Activated CD4-positive, alpha-beta T cell treated with anti-CD3 and anti-CD28 coated beads, Interleukin-2, amount 50 U/mL, for 48 hours (primary cell): ENCODE measurements at regions not wholly inside any gene's neighbourhood (a gene's known extent, or its start where the extent isn't known, plus 50 kb on each side); places are given as distances from the start of the nearest gene placed in this dataset.

Source experiments
- DNase-seq, 2 experiments: peaks; one replicate each; pipeline ENCODE4 v3.0.0-alpha.2; 2020

DNA sequence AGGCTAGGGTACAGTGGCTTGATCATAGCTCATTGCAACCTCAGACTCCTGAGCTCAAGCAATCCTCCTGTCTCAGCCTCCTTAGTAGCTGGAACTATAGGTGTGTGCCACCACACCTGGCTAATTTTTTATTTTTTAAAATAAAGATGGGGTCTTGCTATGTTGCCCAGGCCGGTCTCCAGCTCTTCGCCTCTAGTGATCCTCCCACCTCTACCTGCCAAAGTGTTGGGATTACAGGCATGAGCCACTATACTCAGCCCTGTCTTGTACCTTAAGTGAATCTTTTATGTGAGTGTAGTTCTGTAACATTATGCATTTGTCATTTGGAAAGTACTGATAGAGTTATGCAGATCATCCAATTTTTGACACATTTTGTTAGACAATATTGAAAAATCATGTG, 66.9 kb upstream of the C15orf39 start:
- no peak for DNase-seq

DNA sequence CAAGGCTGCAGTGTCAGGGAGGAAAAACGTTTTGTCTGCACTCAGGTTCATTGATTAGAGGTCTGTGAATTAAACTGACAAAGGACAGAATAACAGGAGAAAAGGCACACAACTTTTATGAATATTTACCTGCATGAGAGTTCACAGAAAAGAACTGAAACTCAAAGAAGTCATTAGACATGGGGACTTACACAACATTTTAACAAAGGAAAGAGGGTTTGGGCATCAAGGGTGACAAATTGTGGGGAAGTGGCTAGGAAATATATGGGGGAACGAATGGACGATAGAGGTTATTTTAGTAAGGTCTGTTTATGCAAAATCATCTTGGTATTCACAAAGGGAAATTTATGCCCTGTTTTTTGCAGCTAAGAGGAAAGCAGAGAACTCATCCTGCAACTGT, 65.6 kb upstream of the C15orf39 start:
- DNase-seq: no peak

DNA sequence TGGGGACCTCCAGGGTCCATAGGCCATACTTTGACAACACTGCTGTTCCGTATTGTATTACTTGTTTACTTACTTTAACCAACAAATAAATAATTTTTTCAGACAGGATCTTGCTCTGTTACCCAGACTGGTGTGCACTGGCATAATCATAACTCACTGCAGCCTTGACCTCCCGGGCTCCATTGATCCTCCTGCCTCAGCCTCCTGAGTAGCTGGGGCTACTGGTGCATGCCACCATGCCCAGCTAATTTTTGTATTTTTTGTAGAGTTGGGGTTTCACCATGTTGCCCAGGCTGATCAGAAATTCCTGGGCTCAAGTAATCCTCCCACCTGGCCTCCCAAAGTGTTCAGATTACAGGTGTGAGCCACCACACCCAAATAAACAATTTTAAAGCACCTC, 64.9 kb upstream of the C15orf39 start:
- DNase-seq: no peak

DNA sequence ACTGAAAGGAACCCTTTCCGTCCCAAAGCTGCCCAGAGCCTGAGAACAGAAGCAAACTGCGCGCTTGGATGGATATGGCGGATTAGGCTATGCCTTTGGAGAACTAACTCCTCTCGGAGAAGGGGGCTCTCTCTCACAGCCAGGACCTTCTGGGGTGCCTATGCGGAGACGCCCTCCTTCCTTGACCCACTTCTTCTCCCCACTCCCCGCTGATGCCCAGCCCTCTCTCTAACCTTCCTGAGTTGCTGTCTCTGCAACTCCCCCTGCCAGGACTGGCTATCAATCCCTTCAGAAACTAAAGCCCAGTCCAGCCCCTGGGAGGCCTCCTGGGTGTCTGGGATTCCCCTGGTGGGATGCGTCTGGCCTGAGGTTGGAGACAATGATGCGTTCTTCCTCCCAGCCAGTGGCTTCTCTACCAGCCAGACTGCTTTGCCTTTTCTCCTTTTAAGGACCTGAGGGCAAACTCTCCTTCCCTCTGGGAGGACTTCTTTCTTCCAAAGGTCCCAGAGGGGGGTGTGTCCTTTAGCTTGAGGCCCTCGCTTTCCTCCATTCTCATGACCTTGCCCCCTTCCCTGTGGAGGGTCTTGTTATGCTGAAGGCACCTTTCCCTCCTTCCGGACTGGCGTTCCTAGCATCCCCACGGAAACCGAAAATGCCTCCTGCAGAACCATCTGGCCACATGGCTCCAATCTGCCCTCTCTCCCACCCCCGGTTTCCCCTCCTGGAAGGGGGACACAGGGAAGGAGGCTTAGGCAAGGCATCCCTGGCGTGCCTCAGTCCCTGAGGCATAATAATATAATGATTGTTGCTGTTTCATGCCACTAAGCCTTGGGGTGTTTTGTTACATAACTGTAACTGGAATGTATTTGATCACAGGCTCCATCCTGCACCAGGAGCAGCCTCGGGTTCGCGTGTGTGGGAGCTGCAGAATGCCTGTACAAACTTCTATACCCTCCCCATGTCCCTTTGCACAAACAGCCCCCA, 63.4 kb upstream of the C15orf39 start:
- DNase-seq: no peak

DNA sequence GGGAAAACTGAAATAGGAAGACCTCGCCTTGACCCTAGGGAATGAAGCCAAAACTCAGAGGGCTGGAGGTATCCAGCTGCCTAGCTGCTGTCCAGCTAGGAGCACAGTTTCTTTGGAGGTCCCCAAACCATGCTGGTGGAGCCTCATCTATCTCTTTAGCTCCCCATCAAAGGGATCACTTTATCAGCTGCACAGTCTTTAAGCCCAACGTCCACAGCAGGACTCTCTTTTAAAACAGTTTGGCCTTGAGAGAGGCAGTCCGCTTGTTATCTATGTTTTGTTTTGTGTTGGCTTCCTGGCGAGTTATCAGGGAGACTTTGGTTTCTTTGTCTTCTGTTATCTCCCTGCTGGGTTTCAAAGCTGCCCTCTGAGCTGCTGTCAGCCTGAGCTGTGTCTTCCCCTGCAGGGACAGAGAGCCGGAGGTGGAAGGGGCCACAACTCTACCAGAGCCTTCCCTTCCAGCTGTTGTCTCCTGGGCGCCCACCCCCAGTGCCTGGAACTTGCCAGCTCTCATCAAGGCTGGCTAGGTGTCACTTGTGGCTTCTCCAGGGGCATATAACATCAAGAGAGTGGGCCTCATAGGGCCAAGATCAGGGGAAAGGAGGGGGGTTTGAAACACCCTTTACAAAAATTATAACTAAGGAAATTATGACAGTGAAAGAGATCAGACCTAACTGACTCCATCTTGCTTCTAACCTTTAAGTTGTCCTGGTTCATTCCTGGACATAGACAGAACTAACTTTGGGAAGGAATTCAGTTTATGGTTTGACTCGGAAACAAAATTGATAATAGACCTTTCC, 61.4 kb upstream of the C15orf39 start:
- DNase-seq: no peak

DNA sequence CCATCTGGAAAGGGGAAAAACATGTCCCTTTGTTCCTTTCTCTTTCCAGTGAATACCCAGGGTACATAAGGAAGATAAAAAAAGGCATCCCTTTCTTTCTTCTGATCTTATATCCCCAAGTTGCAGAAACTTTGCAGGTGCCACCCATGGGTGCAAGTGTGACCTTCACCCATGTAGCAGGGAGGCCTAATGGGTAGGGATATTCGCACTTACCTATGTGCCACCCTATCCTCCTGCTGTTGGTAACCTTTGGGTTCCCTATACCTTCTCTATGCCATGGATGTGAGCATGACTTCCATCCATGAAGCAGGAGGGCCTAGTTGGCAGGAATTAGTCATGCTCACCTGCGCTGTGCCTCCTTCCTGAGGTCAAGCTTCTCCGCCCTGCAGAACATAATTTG, 59.2 kb upstream of the C15orf39 start:
- DNase-seq: no peak

DNA sequence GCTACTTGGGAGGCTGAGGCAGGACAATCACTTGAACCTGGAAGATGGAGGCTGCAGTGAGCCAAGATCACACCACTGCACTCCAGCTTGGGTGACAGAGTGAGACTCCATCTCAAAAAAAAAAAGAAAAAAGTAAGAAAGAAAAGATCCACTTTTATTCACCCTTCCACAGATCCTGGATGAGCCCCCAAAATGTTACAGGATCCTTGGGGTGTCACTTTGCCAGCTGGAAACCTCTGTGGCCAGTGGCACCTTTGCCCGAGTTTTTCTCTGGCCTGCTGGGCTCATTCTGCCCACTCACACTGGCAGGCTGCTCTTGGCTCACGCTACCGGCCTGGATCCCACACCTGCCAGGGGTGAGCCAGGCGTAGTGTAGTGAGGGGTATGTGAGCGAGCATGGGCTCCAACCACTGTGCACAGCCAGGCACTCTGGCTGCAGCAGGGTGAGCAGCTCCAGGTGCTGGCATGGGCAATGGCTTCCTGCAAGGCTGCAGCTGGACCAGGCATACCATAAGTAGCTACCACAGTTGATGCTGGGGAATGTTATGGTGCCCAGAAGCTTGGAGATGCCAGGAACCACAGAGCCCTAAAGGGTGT, 57.8 kb upstream of the C15orf39 start:
- no peak for DNase-seq

DNA sequence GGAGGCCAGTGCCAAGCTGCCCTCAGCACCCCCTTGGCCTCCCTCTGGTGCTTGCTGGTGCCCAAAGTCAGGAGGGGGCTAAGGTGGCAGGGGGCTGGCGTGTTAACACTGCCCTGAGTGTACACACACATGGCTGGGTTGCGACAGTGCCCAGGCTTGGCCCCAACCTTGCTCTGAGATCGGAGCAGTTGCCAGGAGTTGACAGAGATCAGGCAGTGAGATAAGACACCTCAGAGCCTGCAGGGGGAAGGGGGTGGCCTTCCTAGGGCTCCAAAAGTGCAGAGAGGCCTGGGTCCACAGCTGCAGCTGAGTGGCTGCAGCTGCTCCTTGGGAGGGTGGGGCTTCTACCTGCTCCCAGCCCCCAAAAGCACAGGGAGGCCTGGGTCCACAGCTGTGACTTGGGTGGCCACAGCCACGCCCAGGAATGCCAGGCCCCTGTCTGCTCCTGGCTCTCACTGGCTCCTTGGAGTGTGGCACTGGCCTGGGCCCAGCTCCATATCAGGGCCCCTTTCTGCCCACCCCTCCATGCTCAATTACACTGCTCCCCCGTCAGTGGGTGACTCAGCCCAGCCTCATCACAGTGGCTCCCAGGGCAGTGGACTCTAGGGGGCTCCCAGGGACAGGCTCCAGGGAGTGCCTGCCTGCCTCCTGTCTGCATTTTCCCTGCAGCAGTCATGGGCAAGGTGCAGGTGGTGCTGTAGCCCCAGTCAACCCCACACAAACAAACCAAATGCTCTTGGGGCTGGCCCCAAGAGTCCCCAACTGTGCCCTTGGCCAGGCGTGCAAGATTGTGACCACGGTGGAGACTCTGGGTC, 56.4 kb upstream of the C15orf39 start:
- no peak for DNase-seq

DNA sequence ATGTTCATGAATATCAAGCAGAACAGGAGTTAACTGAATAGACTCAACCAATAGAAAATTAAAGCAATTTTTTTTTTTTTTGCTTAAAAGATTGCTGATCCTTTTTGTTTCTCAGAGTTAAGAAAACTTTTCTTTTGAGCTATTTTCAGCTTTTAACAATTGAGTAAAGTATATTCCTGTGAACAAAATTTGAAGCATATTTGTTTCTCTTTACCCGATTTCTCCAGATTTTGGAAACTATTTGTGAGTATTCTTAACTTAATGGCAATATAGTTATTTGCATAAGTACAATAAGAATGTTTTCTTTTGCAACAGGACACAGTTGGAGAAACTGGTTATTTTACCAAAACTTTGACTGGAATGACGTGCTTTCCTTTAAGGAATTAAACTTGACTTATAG, 53.4 kb upstream of the C15orf39 start:
- DNase-seq: no peak

DNA sequence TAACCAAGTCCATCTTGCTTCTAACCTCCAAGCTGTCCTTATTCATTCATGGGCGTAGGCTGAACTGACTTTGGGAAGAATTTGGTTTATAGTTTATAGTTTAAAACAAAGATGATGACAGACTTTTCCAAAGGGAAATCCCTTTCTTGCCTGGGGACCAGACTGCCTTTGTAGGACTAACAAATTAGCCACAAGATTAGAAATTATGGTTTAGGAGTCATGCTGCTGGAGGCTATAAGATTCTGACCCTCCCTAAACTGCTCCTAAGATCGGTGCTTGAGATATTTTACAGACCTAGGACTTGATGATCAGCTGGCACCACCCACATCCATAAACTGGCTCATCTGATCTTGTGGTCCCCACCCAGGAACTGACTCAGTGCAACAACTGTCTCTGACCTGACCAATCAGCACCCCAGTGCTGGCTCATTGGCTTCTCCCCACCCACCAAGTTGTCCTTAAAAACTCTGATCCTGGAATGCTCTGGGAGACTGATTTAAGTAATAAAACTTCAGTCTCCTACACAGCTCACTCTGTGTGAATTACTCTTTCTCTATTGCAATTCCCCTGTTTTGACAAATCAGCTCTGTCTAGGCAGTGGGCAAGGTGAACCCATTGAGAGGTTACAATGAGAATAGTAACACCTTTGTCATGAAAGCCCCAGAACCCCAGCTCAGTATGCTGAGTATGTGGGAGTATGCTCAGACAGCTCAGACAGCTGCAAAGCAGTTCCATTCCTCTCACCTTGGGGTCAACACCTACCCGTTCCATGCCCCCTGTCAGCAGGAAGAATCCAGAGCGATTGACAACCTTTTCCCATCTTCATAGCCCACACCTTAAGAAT, 51.6 kb upstream of the C15orf39 start:
- no peak for DNase-seq

DNA sequence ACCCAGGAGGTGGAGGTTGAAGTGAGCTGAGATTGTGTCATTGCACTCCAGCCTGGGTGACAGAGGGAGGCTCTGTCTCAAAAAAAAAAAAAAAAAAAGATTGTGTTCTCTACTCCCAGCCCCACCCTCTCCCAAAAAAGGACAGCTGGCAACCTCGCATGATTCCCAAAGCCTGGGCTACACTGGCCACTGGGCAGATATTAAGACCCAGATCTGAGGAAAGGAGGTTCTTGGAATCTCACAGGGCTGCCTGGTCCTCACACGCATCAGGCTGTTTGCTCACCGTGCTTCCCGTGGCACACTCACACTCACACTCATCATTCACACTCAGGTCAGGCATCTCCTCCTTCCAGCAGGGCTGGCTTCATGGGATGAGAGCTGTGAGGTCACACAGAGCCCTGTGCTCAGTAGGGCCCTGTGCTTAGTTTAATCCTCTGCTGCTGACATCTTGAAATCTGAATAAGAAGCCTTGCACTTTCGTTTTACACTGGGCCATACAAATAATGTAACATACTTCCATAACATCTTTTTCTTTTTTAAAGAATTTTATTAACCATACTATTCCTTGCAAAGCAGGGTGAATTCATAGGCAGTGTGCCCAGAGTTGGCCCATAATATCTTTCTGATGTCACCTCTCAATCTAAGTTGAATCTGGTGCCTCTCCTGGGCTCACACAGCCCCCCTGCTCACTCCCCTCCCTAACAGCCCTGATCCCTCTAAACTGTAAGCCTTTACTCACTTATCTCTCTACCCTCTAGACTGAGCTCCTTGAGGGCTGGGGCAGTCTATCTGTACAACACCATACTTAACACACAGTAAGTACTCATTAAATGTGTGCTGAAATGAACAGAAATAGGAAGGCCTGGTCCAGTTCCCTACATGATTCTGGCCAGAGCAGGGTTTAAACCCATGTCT, 50.2 kb upstream of the C15orf39 start:
- no peak for DNase-seq
